OCI-LY3 (cell line): ENCODE measurements at regions not wholly inside any gene's neighbourhood (a gene's known extent, or its start where the extent isn't known, plus 50 kb on each side); places are given as distances from the start of the nearest gene placed in this dataset.

Source experiments
- H2AFZ ChIP-seq: fragments of 200-600, 300-600 bp; shearing (Covaris generic); 2 replicates; pipeline ENCODE4 v1.6.0; 2014; ENCODE audit warnings: antibody characterized with exemption, low read depth, low read length
- H3K27ac ChIP-seq: fragments of 200-600, 300-600 bp; sonication (generic); 2 replicates; pipeline ENCODE4 v1.5.1; 2014; ENCODE audit warnings: mild to moderate bottlenecking, low read length, moderate library complexity, mixed read lengths
- H3K27me3 ChIP-seq: fragments of 200-600, 300-600 bp; sonication (generic); 2 replicates; pipeline ENCODE4 v1.6.1; 2014; ENCODE audit warnings: low read depth, low read length, mixed read lengths
- H3K36me3 ChIP-seq: fragments of 200-600, 300-600 bp; sonication (generic); replicated peaks from 2 replicates; pipeline ENCODE3; 2014; ENCODE audit warnings: low read depth, low read length, mixed read lengths
- H3K4me1 ChIP-seq: fragments of 300-600, 200-600 bp; sonication (generic); 2 replicates; pipeline ENCODE4 v1.6.1; 2014; ENCODE audit warnings: low read length, mixed read lengths
- H3K4me2 ChIP-seq: fragments of 200-600, 300-600 bp; sonication (generic); 2 replicates; pipeline ENCODE4 v1.6.1; 2014; ENCODE audit warnings: low read length, mixed read lengths
- H3K4me3 ChIP-seq: fragments of 300-600, 200-600 bp; sonication (generic); 2 replicates; pipeline ENCODE4 v1.5.1; 2014; ENCODE audit warnings: antibody characterized with exemption, mild to moderate bottlenecking, low read length, moderate library complexity
- H3K79me2 ChIP-seq: fragments of 300-600, 200-600 bp; shearing (Covaris generic); 2 replicates; pipeline ENCODE4 v1.6.1; 2014; ENCODE audit warnings: mild to moderate bottlenecking, low read length, mixed read lengths
- H3K9ac ChIP-seq: fragments of 300-600, 200-600 bp; shearing (Covaris generic); 2 replicates; pipeline ENCODE4 v1.6.0; 2014; ENCODE audit warnings: mild to moderate bottlenecking, low read length, moderate library complexity
- H3K9me3 ChIP-seq: fragments of 200-600, 300-600 bp; shearing (Covaris generic); 2 replicates; pipeline ENCODE4 v1.6.1; 2014; ENCODE audit warnings: low read length, mixed read lengths; ENCODE audit not compliant: insufficient read depth
- H4K20me1 ChIP-seq: fragments of 200-600, 300-600 bp; sonication (generic); 2 replicates; pipeline ENCODE4 v1.6.1; 2016; ENCODE audit warnings: low read length, mixed read lengths; ENCODE audit not compliant: insufficient read depth
- EZH2phosphoT487 ChIP-seq: fragments of 200-600 bp; shearing (Covaris generic); IDR thresholded peaks from 2 replicates; pipeline ENCODE4 v1.6.1; 2018; ENCODE audit warnings: antibody characterized with exemption, mixed run types, low read depth
- TF ChIP-seq, protein P1 (sequence below): fragments of 200-600, 300-600 bp; sonication (generic); IDR thresholded peaks from 2 replicates; pipeline ENCODE4 v1.5.1; 2014; ENCODE audit warnings: antibody characterized with exemption, low read length, low read depth

DNA sequence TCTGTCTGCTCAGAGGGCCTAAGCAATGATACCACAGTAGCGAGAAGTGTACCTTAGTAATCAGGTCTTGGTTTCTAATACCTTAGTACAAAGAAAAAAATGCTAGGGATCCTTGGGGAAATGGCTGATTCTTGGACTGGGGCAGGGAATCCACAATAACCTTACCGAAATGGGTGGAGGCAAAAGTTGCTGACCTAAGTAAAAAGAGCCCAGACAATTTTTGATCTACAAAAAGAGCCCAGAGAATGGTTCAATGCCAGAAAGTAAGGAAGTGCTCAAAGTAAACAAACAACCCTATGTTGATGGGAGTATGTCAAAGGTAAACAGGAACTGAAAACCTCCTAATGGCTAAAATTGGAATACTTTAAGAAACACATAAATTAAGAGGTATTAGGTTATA lies 130.1 kb upstream of the MAGEB18 start:
- no peak overlapping the region for H3K4me3 ChIP-seq
- TF ChIP-seq, protein P1, sequence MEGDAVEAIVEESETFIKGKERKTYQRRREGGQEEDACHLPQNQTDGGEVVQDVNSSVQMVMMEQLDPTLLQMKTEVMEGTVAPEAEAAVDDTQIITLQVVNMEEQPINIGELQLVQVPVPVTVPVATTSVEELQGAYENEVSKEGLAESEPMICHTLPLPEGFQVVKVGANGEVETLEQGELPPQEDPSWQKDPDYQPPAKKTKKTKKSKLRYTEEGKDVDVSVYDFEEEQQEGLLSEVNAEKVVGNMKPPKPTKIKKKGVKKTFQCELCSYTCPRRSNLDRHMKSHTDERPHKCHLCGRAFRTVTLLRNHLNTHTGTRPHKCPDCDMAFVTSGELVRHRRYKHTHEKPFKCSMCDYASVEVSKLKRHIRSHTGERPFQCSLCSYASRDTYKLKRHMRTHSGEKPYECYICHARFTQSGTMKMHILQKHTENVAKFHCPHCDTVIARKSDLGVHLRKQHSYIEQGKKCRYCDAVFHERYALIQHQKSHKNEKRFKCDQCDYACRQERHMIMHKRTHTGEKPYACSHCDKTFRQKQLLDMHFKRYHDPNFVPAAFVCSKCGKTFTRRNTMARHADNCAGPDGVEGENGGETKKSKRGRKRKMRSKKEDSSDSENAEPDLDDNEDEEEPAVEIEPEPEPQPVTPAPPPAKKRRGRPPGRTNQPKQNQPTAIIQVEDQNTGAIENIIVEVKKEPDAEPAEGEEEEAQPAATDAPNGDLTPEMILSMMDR = no peak
- no peak for TF ChIP-seq EZH2phosphoT487

DNA sequence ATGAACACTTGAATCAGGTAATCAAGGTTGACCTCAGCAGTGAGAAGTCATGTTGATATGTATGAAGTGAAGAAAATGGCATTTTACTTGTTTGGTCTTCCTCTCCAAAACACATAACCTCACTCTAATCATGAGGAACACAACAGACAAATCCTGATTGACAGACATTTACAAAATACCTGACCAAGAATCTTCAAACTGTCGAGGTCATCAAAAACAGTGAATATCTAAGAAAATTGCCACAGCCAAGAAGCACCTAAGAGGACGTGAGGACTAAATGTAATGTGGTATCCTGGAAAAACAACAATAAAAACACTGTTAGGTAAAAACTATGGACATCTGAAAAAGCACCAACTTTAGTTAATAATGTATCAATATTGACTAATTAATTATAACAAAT lies 129.5 kb upstream of the MAGEB18 start:
- Histone ChIP-seq H3K4me1 (no peaks in the 10 kb centered on the region), H3K9ac (no peak overlapping the region), H2AFZ (no peak overlapping the region), H3K36me3 (no peaks in the 10 kb centered on the region), H3K9me3 (no peaks in the 10 kb centered on the region), H3K27me3 (no peaks in the 10 kb centered on the region), H3K4me3 (no peak overlapping the region), H4K20me1 (no peaks in the 10 kb centered on the region), H3K4me2 (no peak overlapping the region), H3K27ac (no peak overlapping the region), H3K79me2 (no peaks in the 10 kb centered on the region)
- TF ChIP-seq EZH2phosphoT487 = no peak
- TF ChIP-seq, protein P1 = no peak

More for the DNA sequence above, 130.1 kb upstream of the MAGEB18 start:
- no peaks in the 10 kb centered on the region for H3K9me3 ChIP-seq
- H3K9ac ChIP-seq = no peak overlapping the region
- H3K79me2 ChIP-seq = no peaks in the 10 kb centered on the region
- no peaks in the 10 kb centered on the region for H3K36me3 ChIP-seq
- no peaks in the 10 kb centered on the region for H3K27me3 ChIP-seq
- no peak overlapping the region for H3K4me2 ChIP-seq
- no peak overlapping the region for H3K27ac ChIP-seq
- no peaks in the 10 kb centered on the region for H3K4me1 ChIP-seq
- H4K20me1 ChIP-seq = no peaks in the 10 kb centered on the region
- no peak overlapping the region for H2AFZ ChIP-seq

DNA sequence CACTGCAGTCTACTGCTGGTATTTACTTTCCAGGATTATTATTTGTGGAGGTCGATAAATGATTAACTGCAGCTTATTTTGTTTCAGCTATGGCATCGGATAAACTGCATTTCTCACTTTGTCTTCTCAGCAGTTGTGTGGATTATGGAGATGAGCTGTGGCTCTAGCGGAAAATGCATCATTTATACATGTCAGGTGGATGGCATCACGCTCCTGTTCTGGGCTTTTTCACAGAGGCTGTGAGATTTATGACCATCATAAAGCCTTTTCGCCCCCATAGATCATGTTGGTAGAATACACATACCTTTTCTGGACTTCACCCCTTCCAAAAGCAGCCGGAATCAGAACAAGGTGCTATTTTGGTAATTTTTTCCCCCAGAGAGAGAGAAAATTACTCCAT lies 118.8 kb upstream of the MAGEB18 start:
- Histone ChIP-seq H3K79me2 (no peaks in the 10 kb centered on the region), H3K27ac (no peak overlapping the region), H3K36me3 (no peaks in the 10 kb centered on the region), H4K20me1 (no peaks in the 10 kb centered on the region), H2AFZ (no peak overlapping the region), H3K9me3 (no peaks in the 10 kb centered on the region), H3K4me3 (no peak overlapping the region), H3K4me1 (no peaks in the 10 kb centered on the region), H3K9ac (no peak overlapping the region), H3K27me3 (no peaks in the 10 kb centered on the region), H3K4me2 (no peak overlapping the region)
- TF ChIP-seq EZH2phosphoT487 = no peak
- TF ChIP-seq, protein P1 = no peak

DNA sequence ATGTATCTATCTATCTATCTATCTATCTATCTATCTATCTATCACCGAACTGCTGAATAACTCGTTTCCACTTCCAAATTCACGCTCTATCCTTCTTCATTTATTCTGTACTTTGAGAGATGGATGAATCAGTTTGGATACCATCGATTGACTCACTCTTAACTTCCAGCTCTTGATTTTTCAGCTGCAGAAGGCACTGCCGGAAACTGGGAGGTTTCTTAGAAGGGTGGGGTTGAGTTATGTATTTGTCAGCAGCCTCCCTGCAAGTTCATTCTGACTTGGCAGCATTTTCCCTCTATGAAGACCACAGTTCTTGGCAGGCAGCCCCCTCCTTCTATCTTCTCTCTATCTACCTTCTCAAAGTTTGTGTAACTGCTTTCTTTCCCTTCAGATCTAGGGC lies 112.0 kb upstream of the MAGEB18 start:
- Histone ChIP-seq H3K79me2 (no peaks in the 10 kb centered on the region), H3K9me3 (no peaks in the 10 kb centered on the region), H3K4me2 (no peak overlapping the region), H3K27ac (no peak overlapping the region), H3K36me3 (no peaks in the 10 kb centered on the region), H3K9ac (no peak overlapping the region), H3K4me1 (no peaks in the 10 kb centered on the region), H3K4me3 (no peak overlapping the region), H4K20me1 (no peaks in the 10 kb centered on the region), H3K27me3 (no peaks in the 10 kb centered on the region), H2AFZ (no peak overlapping the region)
- TF ChIP-seq, protein P1 = no peak
- TF ChIP-seq EZH2phosphoT487 = no peak
